ENCODE measurements at regions not wholly inside any gene's neighbourhood (a gene's known extent, or its start where the extent isn't known, plus 50 kb on each side); places are given as distances from the start of the nearest gene placed in this dataset.

- intact Hi-C loops (cut with DNase I; ENCODE audit: low total_unique reads): no loop called here
- no peaks in the 10 kb centered on the region for H3K4me1 ChIP-seq
- DNase-seq: no peak
- H3K36me3 ChIP-seq: no peaks in the 10 kb centered on the region
- no peaks in the 10 kb centered on the region for H3K9me3 ChIP-seq
- no peak overlapping the region for H3K27ac ChIP-seq
- no peaks in the 10 kb centered on the region for H3K27me3 ChIP-seq
- no peak overlapping the region for H3K4me3 ChIP-seq
- TF ChIP-seq, protein P1, sequence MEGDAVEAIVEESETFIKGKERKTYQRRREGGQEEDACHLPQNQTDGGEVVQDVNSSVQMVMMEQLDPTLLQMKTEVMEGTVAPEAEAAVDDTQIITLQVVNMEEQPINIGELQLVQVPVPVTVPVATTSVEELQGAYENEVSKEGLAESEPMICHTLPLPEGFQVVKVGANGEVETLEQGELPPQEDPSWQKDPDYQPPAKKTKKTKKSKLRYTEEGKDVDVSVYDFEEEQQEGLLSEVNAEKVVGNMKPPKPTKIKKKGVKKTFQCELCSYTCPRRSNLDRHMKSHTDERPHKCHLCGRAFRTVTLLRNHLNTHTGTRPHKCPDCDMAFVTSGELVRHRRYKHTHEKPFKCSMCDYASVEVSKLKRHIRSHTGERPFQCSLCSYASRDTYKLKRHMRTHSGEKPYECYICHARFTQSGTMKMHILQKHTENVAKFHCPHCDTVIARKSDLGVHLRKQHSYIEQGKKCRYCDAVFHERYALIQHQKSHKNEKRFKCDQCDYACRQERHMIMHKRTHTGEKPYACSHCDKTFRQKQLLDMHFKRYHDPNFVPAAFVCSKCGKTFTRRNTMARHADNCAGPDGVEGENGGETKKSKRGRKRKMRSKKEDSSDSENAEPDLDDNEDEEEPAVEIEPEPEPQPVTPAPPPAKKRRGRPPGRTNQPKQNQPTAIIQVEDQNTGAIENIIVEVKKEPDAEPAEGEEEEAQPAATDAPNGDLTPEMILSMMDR (IDR thresholded peaks at IDR 0.05): no peak
- TF ChIP-seq POLR2A (IDR thresholded peaks at IDR 0.05): no peak
Measured at GRCh38 chr4:96240041-96240440, 400.1 kb downstream of the PDHA2 start.

DNA sequence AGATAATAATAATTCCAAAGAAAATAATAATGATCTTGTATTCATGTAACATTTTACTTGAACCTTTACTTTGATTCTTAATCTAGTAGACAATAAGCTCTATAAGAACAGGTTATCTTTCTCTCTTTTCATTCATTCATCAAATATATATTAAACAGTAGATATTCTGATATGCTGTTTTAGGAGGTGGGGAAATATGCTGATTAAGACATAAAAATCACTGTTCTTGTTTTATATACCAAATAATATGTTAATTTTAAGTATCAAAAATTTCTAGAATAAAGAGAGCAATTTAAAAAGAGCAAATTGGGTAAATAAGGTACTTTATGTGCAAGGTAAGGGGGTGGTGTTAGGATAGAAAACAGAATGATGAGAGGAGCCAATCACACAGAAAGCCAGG is 401.9 kb downstream of the PDHA2 start:
- no peak overlapping the region for H3K27ac ChIP-seq
- no peak for DNase-seq
- TF ChIP-seq, protein P1 (IDR thresholded peaks at IDR 0.05): no peak
- no peak for TF ChIP-seq POLR2A (IDR thresholded peaks at IDR 0.05)
- no peak overlapping the region for H3K4me3 ChIP-seq
- intact Hi-C loops (cut with DNase I; ENCODE audit: low total_unique reads): no loop called here
- H3K27me3 ChIP-seq: no peaks in the 10 kb centered on the region
- no peaks in the 10 kb centered on the region for H3K36me3 ChIP-seq
- no peaks in the 10 kb centered on the region for H3K4me1 ChIP-seq
- H3K9me3 ChIP-seq: no peaks in the 10 kb centered on the region

DNA sequence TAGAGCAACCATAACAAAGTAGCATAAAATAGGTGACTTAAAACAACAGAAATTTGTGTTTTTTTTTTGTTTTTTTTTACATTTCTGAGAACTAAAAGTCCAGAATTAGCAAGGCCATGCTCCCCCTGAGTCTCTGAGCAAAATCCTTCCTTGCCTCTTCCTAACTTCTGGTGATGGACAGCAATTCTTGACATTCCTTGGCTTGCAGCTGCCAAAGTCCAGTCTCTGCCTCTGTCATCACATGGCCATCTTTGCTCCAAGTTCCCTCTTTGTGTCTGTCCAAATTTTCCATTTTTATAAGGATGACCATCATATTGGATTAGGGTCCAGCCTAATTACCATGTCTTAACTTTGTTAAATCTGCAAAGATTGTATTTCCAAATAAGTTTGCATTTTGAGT is 407.2 kb downstream of the PDHA2 start:
- no peak for DNase-seq
- intact Hi-C loops (cut with DNase I; ENCODE audit: low total_unique reads): no loop called here
- TF ChIP-seq POLR2A (IDR thresholded peaks at IDR 0.05): no peak
- TF ChIP-seq, protein P1 (IDR thresholded peaks at IDR 0.05): no peak
- no peaks in the 10 kb centered on the region for H3K9me3 ChIP-seq
- no peaks in the 10 kb centered on the region for H3K27me3 ChIP-seq
- H3K27ac ChIP-seq: no peak overlapping the region
- no peaks in the 10 kb centered on the region for H3K4me1 ChIP-seq
- H3K4me3 ChIP-seq: no peak overlapping the region
- H3K36me3 ChIP-seq: no peaks in the 10 kb centered on the region

GRCh38 chr4:96248225-96248624 is 408.3 kb downstream of the PDHA2 start:
- Histone ChIP-seq H3K27ac (no peak overlapping the region), H3K4me3 (no peak overlapping the region), H3K4me1 (no peaks in the 10 kb centered on the region), H3K36me3 (no peaks in the 10 kb centered on the region), H3K27me3 (no peaks in the 10 kb centered on the region), H3K9me3 (no peaks in the 10 kb centered on the region)
- DNase-seq: no peak
- TF ChIP-seq, protein P1 (IDR thresholded peaks at IDR 0.05): no peak
- TF ChIP-seq POLR2A (IDR thresholded peaks at IDR 0.05): no peak
- intact Hi-C loops (cut with DNase I; ENCODE audit: low total_unique reads): no loop called here

DNA sequence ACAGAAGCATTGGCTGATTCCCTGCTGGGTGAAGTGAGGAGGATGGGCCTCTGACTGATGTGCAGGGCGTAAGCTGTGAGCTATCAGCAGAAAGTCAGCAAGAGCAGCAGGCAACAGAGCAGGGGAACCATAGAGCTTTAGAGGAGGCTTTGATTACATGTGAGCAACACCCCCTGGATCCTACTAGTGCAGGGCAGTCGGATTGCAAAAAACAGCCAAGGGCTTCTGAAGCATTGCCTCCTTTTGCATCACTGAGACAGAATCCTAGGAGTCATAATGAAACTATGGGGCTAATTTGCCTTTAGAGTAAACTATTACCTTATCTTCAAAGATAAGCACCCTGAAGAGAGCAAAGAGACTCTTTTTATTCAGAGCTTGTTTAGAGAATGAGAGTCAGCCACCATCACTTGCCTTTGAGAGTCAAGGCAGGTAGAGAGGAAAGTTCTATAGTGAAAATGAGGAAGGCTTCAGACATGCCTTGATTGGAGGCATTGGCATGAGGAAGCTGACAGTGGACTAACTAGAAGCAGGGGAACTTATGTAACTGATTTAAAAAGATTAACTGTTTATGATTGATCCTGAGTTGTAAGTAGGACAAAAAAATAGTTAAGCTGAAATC is 420.3 kb downstream of the PDHA2 start:
- Histone ChIP-seq H3K4me3 (no peak overlapping the region), H3K36me3 (no peaks in the 10 kb centered on the region), H3K27me3 (no peaks in the 10 kb centered on the region), H3K9me3 (no peaks in the 10 kb centered on the region), H3K27ac (no peak overlapping the region), H3K4me1 (no peaks in the 10 kb centered on the region)
- DNase-seq: no peak
- no peak for TF ChIP-seq POLR2A (IDR thresholded peaks at IDR 0.05)
- TF ChIP-seq, protein P1 (IDR thresholded peaks at IDR 0.05): no peak
- intact Hi-C loops (cut with DNase I; ENCODE audit: low total_unique reads): no loop called here
